BJ (cell line): ENCODE measurements at regions not wholly inside any gene's neighbourhood (a gene's known extent, or its start where the extent isn't known, plus 50 kb on each side); places are given as distances from the start of the nearest gene placed in this dataset.
A peak's percentile ranks its signal among the peaks of the same experiment; 100 is the strongest.
"Not testable (repeated sequence)": the region's sequence is repeated elsewhere in the genome, so short reads cannot be mapped to it uniquely, and the experiment has no call there.

Source experiments
- CTCF ChIA-PET: fragments of 350-600 bp; formaldehyde crosslinking; extraction: SDS; loops from one replicate; lab custom pipeline; 2021; ENCODE audit warnings: antibody characterized with exemption, inconsistent platforms; lab: Yijun Ruan, JAX
- POLR2A ChIA-PET: fragments of 300-600 bp; sonication (Branson Sonifier 250); formaldehyde crosslinking; extraction: SDS; loops from one replicate; lab custom pipeline; 2021; ENCODE audit warnings: antibody characterized with exemption; lab: Charles Lee
- DNase-seq: peaks from one replicate; pipeline ENCODE4 v3.0.0-alpha.2; 2011; ENCODE audit warnings: low read depth
- H3K27me3 ChIP-seq: 2 replicates; pipeline ENCODE4 v1.6.0; 2011; ENCODE audit warnings: low read length; ENCODE audit not compliant: control insufficient read depth, insufficient read depth
- H3K36me3 ChIP-seq: 2 replicates; pipeline ENCODE4 v1.5.1; 2011; ENCODE audit warnings: low read length; ENCODE audit not compliant: control insufficient read depth, insufficient read depth
- H3K4me3 ChIP-seq: 2 replicates; pipeline ENCODE4 v1.5.1; 2011; ENCODE audit warnings: low read depth, mild to moderate bottlenecking, control low read depth, low read length
- TF ChIP-seq, protein P1 (sequence below): IDR thresholded peaks from 2 replicates; pipeline ENCODE4 v1.5.1; 2011; ENCODE audit warnings: low read depth, mild to moderate bottlenecking, control low read depth, inconsistent platforms, low read length, moderate library complexity; ENCODE audit not compliant: insufficient read depth

DNA sequence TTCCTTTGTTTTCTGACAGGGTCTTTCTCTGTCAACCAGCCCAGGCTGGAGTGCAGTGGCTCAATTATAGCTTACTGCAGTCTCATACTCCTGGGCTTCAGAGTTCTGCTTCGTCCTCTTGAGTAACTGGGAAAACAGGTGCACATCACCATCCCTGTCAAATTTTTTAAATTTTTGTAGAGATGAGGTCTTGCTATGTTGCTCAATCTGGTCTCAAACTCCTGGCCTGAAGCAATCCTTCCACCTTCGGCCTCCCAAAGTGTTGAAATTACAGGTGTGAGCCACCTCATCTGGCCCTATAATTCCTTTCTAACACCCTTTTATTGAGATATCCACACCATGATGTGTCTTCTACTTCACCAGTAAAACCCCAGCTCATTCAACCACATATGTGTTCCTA, 341.6 kb upstream of the PCSK5 start:
- TF ChIP-seq, protein P1, sequence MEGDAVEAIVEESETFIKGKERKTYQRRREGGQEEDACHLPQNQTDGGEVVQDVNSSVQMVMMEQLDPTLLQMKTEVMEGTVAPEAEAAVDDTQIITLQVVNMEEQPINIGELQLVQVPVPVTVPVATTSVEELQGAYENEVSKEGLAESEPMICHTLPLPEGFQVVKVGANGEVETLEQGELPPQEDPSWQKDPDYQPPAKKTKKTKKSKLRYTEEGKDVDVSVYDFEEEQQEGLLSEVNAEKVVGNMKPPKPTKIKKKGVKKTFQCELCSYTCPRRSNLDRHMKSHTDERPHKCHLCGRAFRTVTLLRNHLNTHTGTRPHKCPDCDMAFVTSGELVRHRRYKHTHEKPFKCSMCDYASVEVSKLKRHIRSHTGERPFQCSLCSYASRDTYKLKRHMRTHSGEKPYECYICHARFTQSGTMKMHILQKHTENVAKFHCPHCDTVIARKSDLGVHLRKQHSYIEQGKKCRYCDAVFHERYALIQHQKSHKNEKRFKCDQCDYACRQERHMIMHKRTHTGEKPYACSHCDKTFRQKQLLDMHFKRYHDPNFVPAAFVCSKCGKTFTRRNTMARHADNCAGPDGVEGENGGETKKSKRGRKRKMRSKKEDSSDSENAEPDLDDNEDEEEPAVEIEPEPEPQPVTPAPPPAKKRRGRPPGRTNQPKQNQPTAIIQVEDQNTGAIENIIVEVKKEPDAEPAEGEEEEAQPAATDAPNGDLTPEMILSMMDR: no peak
- ChIA-PET POLR2A (no interaction called here), CTCF (no interaction called here)
- no peaks in the 10 kb centered on the region for H3K36me3 ChIP-seq
- no peak for DNase-seq
- H3K4me3 ChIP-seq: no peak overlapping the region
- no peaks in the 10 kb centered on the region for H3K27me3 ChIP-seq

- CTCF ChIA-PET: no interaction called here
- TF ChIP-seq, protein P1: no peak
- POLR2A ChIA-PET: no interaction called here
- DNase-seq: no peak
- H3K4me3 ChIP-seq: no peak overlapping the region
- H3K36me3 ChIP-seq: no peaks in the 10 kb centered on the region
- H3K27me3 ChIP-seq: no peaks in the 10 kb centered on the region
These were observed 338.6 kb upstream of the PCSK5 start for GRCh38 chr9:75551861-75552260.

- DNase-seq: peak; percentile 9
- ChIA-PET POLR2A (no interaction called here), CTCF (no interaction called here)
- no peak overlapping the region for H3K4me3 ChIP-seq
- H3K27me3 ChIP-seq: no peaks in the 10 kb centered on the region
- H3K36me3 ChIP-seq: no peaks in the 10 kb centered on the region
- TF ChIP-seq, protein P1: no peak
These were observed 337.5 kb upstream of the PCSK5 start for GRCh38 chr9:75552941-75553340.

GRCh38 chr9:75566813-75567212, 323.7 kb upstream of the PCSK5 start:
- H3K27me3 ChIP-seq, H3K4me3 ChIP-seq, H3K36me3 ChIP-seq, DNase-seq, POLR2A ChIA-PET, CTCF ChIA-PET: not testable (repeated sequence)

GRCh38 chr9:75570538-75570937, 319.9 kb upstream of the PCSK5 start:
- CTCF ChIA-PET: no interaction called here

DNA sequence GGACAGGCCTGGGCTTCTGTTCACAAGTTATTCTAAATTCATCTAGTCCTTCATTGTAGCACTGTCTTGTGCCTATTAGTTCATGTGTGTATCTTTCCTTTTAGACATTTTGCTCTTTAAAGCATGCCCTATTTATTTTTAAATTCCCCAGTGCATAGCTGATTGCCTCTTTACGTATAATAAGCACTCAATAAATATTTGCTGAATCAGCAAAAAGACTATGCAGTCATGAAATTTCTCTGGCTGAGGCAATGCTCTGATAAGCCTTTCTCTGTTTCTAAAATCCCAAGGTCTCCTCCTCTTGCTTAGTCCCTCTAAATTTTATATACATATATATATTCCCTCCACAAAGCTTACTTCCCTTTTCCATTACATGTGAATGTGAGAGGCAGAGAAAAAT, 315.9 kb upstream of the PCSK5 start:
- no peaks in the 10 kb centered on the region for H3K36me3 ChIP-seq
- CTCF ChIA-PET: no interaction called here
- no peak for DNase-seq
- no peak overlapping the region for H3K4me3 ChIP-seq
- no peaks in the 10 kb centered on the region for H3K27me3 ChIP-seq
- POLR2A ChIA-PET: no interaction called here
- TF ChIP-seq, protein P1: no peak

More at GRCh38 chr9:75570538-75570937, 319.9 kb upstream of the PCSK5 start:
- Histone ChIP-seq H3K36me3 (no peaks in the 10 kb centered on the region), H3K27me3 (no peaks in the 10 kb centered on the region), H3K4me3 (no peak overlapping the region)
- POLR2A ChIA-PET: no interaction called here
- TF ChIP-seq, protein P1: no peak
- no peak for DNase-seq
